A549 (cell line): ENCODE measurements at regions not wholly inside any gene's neighbourhood (a gene's known extent, or its start where the extent isn't known, plus 50 kb on each side); places are given as distances from the start of the nearest gene placed in this dataset.

Experiments
- ATAC-seq, 2 experiments: fragments of 200-7000 bp in 1 of 2; fragments of >200 bp in 1 of 2; cut with Nextera tagmentation in 1 of 2; cut with Tn5 transposase in 1 of 2; 3 replicates each; pipeline versions ENCODE4 v1.8.0 to v1.9.1; 2018 to 2020; ENCODE audit warnings: mild to moderate bottlenecking in 1 of 2, moderate library complexity in 1 of 2
- CTCF ChIA-PET: fragments of 300-600 bp; sonication (Branson Sonifier 250); formaldehyde crosslinking; extraction: SDS; loops from one replicate; lab custom pipeline; 2021; ENCODE audit warnings: antibody characterized with exemption, inconsistent platforms; lab: Yijun Ruan, JAX
- POLR2A ChIA-PET: fragments of 350-600 bp; formaldehyde crosslinking; extraction: SDS; loops from one replicate; lab custom pipeline; 2021; ENCODE audit warnings: antibody characterized with exemption, inconsistent platforms; lab: Yijun Ruan, JAX
- DNase-seq, 2 experiments: peaks; one replicate each; pipeline versions ENCODE4 v3.0.0 to v3.0.0-alpha.2; 2011 to 2016; ENCODE audit warnings: low read depth in 1 of 2, low spot score in 1 of 2
- FAIRE-seq: peaks from 2 replicates; lab custom pipeline; 2011; peaks lifted over from hg19 to GRCh38; lab: Jason Lieb, UNC
- H3K27ac ChIP-seq, 2 experiments: fragments of >200 bp; sonication (Bioruptor Twin); formaldehyde crosslinking; 3 replicates each; pipeline ENCODE4 v1.5.1; 2016 to 2017
- H3K4me1 ChIP-seq: fragments of >200 bp; sonication (Bioruptor Twin); formaldehyde crosslinking; 3 replicates; pipeline ENCODE4 v1.6.1; 2016
- H3K4me2 ChIP-seq: fragments of >200 bp; sonication (Bioruptor Twin); formaldehyde crosslinking; 3 replicates; pipeline ENCODE4 v1.6.1; 2016
- H3K4me3 ChIP-seq: fragments of >200 bp; sonication (Bioruptor Twin); formaldehyde crosslinking; 3 replicates; pipeline ENCODE4 v1.5.1; 2016
- H3K9me3 ChIP-seq: fragments of >200 bp; sonication (Bioruptor Twin); formaldehyde crosslinking; 3 replicates; pipeline ENCODE4 v1.6.1; 2016
- ATOH8 ChIP-seq: fragments of 250-450 bp; sonication (Bioruptor Pico); IDR thresholded peaks from 2 replicates; pipeline ENCODE4 v1.5.0; 2020; ENCODE audit warnings: low read depth, mild to moderate bottlenecking, moderate library complexity
- CBX8 ChIP-seq: fragments of 200-600 bp; sonication (generic); IDR thresholded peaks from 2 replicates; pipeline ENCODE4 v1.6.1; 2016
- CHD2 ChIP-seq: fragments of 150-350 bp; IDR thresholded peaks from 2 replicates; pipeline ENCODE4 v1.6.1; 2014; ENCODE audit warnings: low read length; ENCODE audit not compliant: partially characterized antibody
- CHD4 ChIP-seq: fragments of 200-600 bp; sonication (generic); IDR thresholded peaks from 2 replicates; pipeline ENCODE4 v1.6.1; 2016; ENCODE audit warnings: antibody characterized with exemption, mild to moderate bottlenecking, borderline replicate concordance
- EHF ChIP-seq: fragments of 250-450 bp; sonication (Bioruptor Pico); IDR thresholded peaks from 2 replicates; pipeline ENCODE4 v1.5.0; 2020; ENCODE audit warnings: mild to moderate bottlenecking
- ESRRA ChIP-seq: fragments of 150-350 bp; IDR thresholded peaks from 2 replicates; pipeline ENCODE4 v1.6.1; 2014; ENCODE audit warnings: mild to moderate bottlenecking, low read length, borderline replicate concordance
- FOSB ChIP-seq: fragments of 250-450 bp; sonication (Bioruptor Pico); IDR thresholded peaks from 2 replicates; pipeline ENCODE4 v1.5.0; 2020; ENCODE audit warnings: mild to moderate bottlenecking, moderate library complexity
- FOXS1 ChIP-seq: fragments of 250-450 bp; sonication (Bioruptor Pico); IDR thresholded peaks from 2 replicates; pipeline ENCODE4 v1.5.0; 2020; ENCODE audit warnings: mild to moderate bottlenecking, moderate library complexity
- HDAC2 ChIP-seq: fragments of 200-600 bp; sonication (generic); IDR thresholded peaks from 2 replicates; pipeline ENCODE4 v1.6.1; 2016
- HOXB13 ChIP-seq: fragments of 250-450 bp; sonication (Bioruptor Pico); IDR thresholded peaks from 2 replicates; pipeline ENCODE4 v1.5.0; 2020; ENCODE audit warnings: low read depth, mild to moderate bottlenecking, moderate library complexity
- JUN ChIP-seq, 2 experiments: fragments of >200 bp; sonication (Bioruptor Twin); formaldehyde crosslinking; IDR thresholded peaks; 2 replicates in 1 of 2; 3 replicates in 1 of 2; pipeline ENCODE4 v1.6.1; 2016 to 2017
- JUNB ChIP-seq: fragments of >200 bp; sonication (Bioruptor Twin); formaldehyde crosslinking; IDR thresholded peaks from 2 replicates; pipeline ENCODE4 v1.6.1; 2016
- MAZ ChIP-seq: fragments of 150-350 bp; IDR thresholded peaks from 2 replicates; pipeline ENCODE4 v1.6.1; 2014; ENCODE audit warnings: antibody characterized with exemption, low read depth, low read length, borderline replicate concordance
- NR3C1 ChIP-seq: fragments of >200 bp; sonication (Bioruptor Twin); formaldehyde crosslinking; IDR thresholded peaks from 3 replicates; pipeline ENCODE4 v1.6.1; 2017
- PBX3 ChIP-seq: IDR thresholded peaks from 2 replicates; pipeline ENCODE4 v1.6.1; 2012
- POLR2A ChIP-seq: IDR thresholded peaks from 2 replicates; pipeline ENCODE4 v1.6.1; 2012; ENCODE audit warnings: mild to moderate bottlenecking, low read length
- POLR2AphosphoS2 ChIP-seq: conservative IDR thresholded peaks from 2 replicates; pipeline ENCODE4 v1.6.1; 2012; ENCODE audit warnings: low read length, improper control_type of control experiment, inconsistent platforms
- RAD21 ChIP-seq, 2 experiments: fragments of >200 bp in 1 of 2; sonication (Bioruptor Twin) in 1 of 2; formaldehyde crosslinking in 1 of 2; IDR thresholded peaks in 1 of 2; conservative IDR thresholded peaks in 1 of 2; 2 replicates in 1 of 2; 3 replicates in 1 of 2; pipeline ENCODE4 v1.6.1; 2012 to 2018; ENCODE audit warnings: inconsistent platforms in 1 of 2
- RARB ChIP-seq: fragments of 250-450 bp; sonication (Bioruptor Pico); IDR thresholded peaks from 2 replicates; pipeline ENCODE4 v1.8.0; 2021; ENCODE audit warnings: mild to moderate bottlenecking, moderate library complexity
- RCOR1 ChIP-seq: fragments of 150-350 bp; IDR thresholded peaks from 2 replicates; pipeline ENCODE4 v1.6.1; 2014; ENCODE audit warnings: antibody characterized with exemption, low read length, low read depth
- SREBF2 ChIP-seq: fragments of 450-650 bp; IDR thresholded peaks from 2 replicates; pipeline ENCODE4 v1.6.1; 2014; ENCODE audit warnings: mild to moderate bottlenecking, moderate library complexity
- TFCP2L1 ChIP-seq: fragments of 250-450 bp; sonication (Bioruptor Pico); IDR thresholded peaks from 2 replicates; pipeline ENCODE4 v1.5.0; 2021; ENCODE audit warnings: mild to moderate bottlenecking
- TP53 ChIP-seq: fragments of 250-450 bp; sonication (Bioruptor Pico); IDR thresholded peaks from 2 replicates; pipeline ENCODE4 v1.5.0; 2021; ENCODE audit warnings: mild to moderate bottlenecking, moderate library complexity
- ZFP36 ChIP-seq: fragments of 450-650 bp; IDR thresholded peaks from 2 replicates; pipeline ENCODE4 v1.6.1; 2014; ENCODE audit warnings: borderline replicate concordance; ENCODE audit not compliant: partially characterized antibody
- ZSCAN20 ChIP-seq: fragments of 250-450 bp; sonication (Bioruptor Pico); IDR thresholded peaks from 2 replicates; pipeline ENCODE4 v1.8.0; 2022; ENCODE audit warnings: mild to moderate bottlenecking, moderate library complexity
- WGBS: methylation state at CpG from one replicate; pipeline ENCODE4 v1.1.6; 2017; ENCODE audit errors: missing lambda C conversion rate; 5-methylcytosine and 5-hydroxymethylcytosine counted together
- TF ChIP-seq, protein P1 (sequence below): IDR thresholded peaks from 2 replicates; pipeline ENCODE4 v1.6.1; 2012
- TF ChIP-seq, protein P2 (sequence below): fragments of >200 bp; sonication (Bioruptor Twin); formaldehyde crosslinking; IDR thresholded peaks from 3 replicates; pipeline ENCODE4 v1.6.1; 2016
- TF ChIP-seq, protein P3 (sequence below): fragments of >200 bp; sonication (Bioruptor Twin); formaldehyde crosslinking; IDR thresholded peaks from 2 replicates; pipeline ENCODE4 v1.6.1; 2016

GRCh38 chr2:17270894-17271293 is 247.3 kb downstream of the RAD51AP2 start (continued):
- TF ChIP-seq PBX3: no peak
- no peak for TF ChIP-seq JUNB

DNA sequence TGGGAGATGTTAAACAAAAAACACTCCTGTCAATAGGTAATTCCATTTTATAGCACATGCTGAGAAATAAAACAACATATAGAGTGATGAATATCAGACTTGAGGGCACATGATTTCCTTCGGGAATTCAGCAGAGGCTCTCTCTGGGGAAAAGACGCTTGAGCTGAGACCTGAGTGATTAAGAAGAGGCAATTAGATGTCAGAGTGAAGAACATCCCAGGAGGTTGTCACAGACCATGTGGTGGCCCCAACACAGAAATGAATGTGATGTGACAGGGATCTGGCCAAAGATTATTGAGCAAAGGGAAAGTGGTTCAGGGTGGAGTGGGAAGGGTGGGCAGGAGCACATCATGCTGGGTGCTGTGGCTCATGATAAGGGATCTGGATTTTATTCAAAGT is 254.7 kb downstream of the RAD51AP2 start:
- no peak overlapping the region for H3K27ac ChIP-seq
- FAIRE-seq (no peak), ATAC-seq (no peak), DNase-seq (no peak)
- no peaks in the 10 kb centered on the region for H3K4me1 ChIP-seq
- WGBS: 7% methylated on average over 2 of the region's 2 CpGs
- no peaks in the 10 kb centered on the region for H3K9me3 ChIP-seq
- ChIA-PET POLR2A (no interaction called here), CTCF (no interaction called here)
- TF ChIP-seq MAZ (no peak), POLR2AphosphoS2 (no peak), CBX8 (no peak), RCOR1 (no peak), NR3C1 (no peak), CHD2 (no peak), POLR2A (no peak), ESRRA (no peak), ZFP36 (no peak), SREBF2 (no peak), JUN (IDR thresholded peaks at IDR 0.05) (no peak), RAD21 (conservative IDR thresholded peaks at IDR 0.05 in 1 of 2, IDR thresholded peaks at IDR 0.05 in 1 of 2) (no peak), RARB (CRISPR knock-in tag) (no peak), HOXB13 (CRISPR knock-in tag) (no peak), TFCP2L1 (CRISPR knock-in tag) (no peak), HDAC2 (no peak)
- TF ChIP-seq, protein P1, sequence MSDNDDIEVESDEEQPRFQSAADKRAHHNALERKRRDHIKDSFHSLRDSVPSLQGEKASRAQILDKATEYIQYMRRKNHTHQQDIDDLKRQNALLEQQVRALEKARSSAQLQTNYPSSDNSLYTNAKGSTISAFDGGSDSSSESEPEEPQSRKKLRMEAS: no peak
- no peak overlapping the region for H3K4me2 ChIP-seq
- no peak overlapping the region for H3K4me3 ChIP-seq

DNA sequence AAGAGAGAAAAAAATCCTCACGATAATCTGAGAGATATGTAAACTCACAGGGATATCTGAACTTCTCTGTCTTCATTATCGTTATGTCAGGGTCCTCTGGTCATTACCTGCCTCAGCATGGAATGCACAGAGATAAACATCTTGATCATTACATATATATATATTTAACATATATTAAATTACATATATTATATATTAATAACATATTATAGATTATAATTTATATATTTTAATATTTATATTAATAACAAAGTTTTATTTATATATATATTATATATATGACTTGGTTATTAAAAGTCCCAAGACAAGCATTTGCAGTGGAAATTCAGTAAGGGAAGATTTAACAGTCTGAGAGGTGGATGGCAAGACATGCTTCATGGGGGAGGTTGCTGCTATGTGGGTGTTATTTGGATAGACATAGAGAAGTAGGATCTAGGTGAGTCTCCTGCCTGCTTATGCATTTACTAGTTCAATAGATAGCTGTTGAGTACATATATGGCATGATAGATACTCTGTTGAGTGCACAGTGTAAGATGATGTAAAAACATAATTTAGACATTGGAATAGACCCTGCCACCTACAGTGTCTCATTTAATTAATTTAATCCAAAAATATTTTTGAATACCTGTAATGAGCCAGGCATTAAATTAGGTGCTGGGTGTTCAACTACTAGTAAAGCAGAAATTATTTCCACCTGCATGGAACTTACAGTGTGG is 255.2 kb downstream of the RAD51AP2 start:
- 8% methylated on average over 2 of the region's 2 CpGs for WGBS
- POLR2A ChIA-PET: no interaction called here
- no peak overlapping the region for H3K4me3 ChIP-seq

More for the DNA sequence above, 255.2 kb downstream of the RAD51AP2 start:
- H3K4me1 ChIP-seq: no peaks in the 10 kb centered on the region
- no peak overlapping the region for H3K27ac ChIP-seq
- H3K9me3 ChIP-seq: no peaks in the 10 kb centered on the region
- TF ChIP-seq CBX8 (no peak), POLR2AphosphoS2 (no peak), MAZ (no peak), NR3C1 (no peak), HDAC2 (no peak), TP53 (CRISPR knock-in tag) (no peak), ZSCAN20 (CRISPR knock-in tag) (no peak), CHD4 (no peak), EHF (no peak), ATOH8 (CRISPR knock-in tag) (no peak), JUN (IDR thresholded peaks at IDR 0.05) (no peak), FOXS1 (CRISPR knock-in tag) (no peak), FOSB (no peak)
- TF ChIP-seq, protein P2, sequence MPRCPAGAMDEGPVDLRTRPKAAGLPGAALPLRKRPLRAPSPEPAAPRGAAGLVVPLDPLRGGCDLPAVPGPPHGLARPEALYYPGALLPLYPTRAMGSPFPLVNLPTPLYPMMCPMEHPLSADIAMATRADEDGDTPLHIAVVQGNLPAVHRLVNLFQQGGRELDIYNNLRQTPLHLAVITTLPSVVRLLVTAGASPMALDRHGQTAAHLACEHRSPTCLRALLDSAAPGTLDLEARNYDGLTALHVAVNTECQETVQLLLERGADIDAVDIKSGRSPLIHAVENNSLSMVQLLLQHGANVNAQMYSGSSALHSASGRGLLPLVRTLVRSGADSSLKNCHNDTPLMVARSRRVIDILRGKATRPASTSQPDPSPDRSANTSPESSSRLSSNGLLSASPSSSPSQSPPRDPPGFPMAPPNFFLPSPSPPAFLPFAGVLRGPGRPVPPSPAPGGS: no peak
- TF ChIP-seq, protein P3, sequence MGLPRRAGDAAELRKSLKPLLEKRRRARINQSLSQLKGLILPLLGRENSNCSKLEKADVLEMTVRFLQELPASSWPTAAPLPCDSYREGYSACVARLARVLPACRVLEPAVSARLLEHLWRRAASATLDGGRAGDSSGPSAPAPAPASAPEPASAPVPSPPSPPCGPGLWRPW: no peak
- no peak for ATAC-seq
- DNase-seq: no peak
- CTCF ChIA-PET: no interaction called here
- FAIRE-seq: no peak
- H3K4me2 ChIP-seq: no peak overlapping the region
